ENCODE measurements at regions not wholly inside any gene's neighbourhood (a gene's known extent, or its start where the extent isn't known, plus 50 kb on each side); places are given as distances from the start of the nearest gene placed in this dataset.

DNA sequence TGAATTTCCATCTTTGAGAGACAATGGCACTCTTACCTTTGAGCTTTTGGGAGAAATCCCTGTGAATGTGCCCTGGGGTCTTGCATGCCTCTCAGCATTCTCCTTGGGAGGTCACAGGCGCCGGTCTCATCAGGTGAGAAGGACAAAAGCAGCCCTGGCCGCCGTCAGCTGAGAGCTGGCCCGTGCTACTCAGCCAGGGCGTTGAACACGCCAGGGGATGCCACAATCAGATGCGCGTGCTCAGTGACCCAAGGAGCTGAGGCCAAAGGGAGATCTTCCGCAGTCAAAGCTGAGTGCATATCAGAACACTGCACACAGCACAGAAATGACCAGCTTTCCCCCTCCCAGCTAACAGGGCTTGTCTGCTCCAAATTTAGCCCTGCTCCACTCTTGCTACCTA is 253.6 kb upstream of the NOX3 start:
- no peak for DNase-seq (ENCODE audit: low read depth in 1 of 2, low spot score in 1 of 2)
- no peak for TF ChIP-seq JUND (IDR thresholded peaks at IDR 0.05; ENCODE audit: low read depth)
- in situ Hi-C loops (cut with HindIII; ENCODE audit: low pct_unique_long_range_greater_than_20kb, low sequenced_read_pairs), result no loop called here

DNA sequence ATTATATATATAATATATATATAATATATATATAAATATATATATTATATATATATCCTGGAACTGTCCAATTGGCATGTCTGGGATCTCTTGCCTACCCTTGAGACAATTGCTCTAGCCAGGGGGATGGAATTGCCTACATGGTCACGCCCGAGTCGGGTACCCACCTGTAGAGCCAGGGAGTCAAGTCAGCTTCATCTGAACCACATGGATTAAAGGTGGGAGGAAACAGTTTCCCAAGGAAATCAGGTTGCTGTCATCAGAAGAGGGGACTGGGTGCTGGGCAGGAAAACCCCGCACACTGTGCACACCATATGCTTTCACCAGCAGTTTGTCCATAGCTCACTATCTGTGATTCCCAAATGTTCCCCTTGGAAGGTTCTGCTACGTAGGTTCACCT is 252.5 kb upstream of the NOX3 start:
- TF ChIP-seq JUND (IDR thresholded peaks at IDR 0.05; ENCODE audit: low read depth), result no peak
- no peak for DNase-seq (ENCODE audit: low read depth in 1 of 2, low spot score in 1 of 2)
- in situ Hi-C loops (cut with HindIII; ENCODE audit: low pct_unique_long_range_greater_than_20kb, low sequenced_read_pairs), result no loop called here

DNA sequence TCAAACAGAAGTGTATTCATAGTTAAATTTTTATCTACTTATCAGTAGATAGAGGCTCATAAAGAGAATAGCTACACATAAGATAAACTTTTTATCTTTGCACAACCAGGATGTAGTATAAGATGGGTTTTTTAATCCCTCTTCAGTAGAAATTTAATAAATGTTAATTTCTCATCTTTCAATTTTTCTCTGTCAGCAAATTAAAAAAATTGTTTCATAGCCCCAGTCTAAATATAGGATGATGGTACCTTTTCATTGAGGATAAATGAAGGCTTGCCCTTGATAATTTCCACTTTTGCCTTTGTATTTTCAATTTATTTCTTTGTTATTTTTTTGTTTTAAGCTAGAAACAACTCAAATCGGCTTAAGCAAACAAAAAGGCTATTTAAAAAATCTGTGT is 251.2 kb upstream of the NOX3 start:
- in situ Hi-C loops (cut with HindIII; ENCODE audit: low pct_unique_long_range_greater_than_20kb, low sequenced_read_pairs), result no loop called here

DNA sequence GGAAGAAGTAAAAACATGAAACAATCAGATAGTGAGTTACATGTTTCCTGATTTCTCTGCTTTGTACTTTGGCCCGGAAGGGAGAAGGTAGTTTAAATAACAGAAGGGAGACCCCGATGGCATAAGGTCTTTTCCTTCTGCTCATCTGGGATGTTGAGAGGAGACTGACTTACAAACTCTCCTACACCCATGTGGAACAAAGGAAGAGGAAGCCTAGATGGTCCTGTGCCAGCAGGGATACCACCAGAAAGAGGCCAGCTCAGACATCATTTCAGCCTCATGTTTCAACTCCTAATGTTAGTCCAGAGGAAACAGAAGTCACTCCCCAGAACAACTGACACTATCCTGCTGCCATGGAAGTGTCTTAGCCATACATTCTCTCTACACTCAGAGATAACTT is 250.7 kb upstream of the NOX3 start:
- no peak for DNase-seq (ENCODE audit: low read depth in 1 of 2, low spot score in 1 of 2)
- in situ Hi-C loops (cut with HindIII; ENCODE audit: low pct_unique_long_range_greater_than_20kb, low sequenced_read_pairs), result no loop called here

More for the DNA sequence above, 251.2 kb upstream of the NOX3 start:
- TF ChIP-seq JUND (IDR thresholded peaks at IDR 0.05; ENCODE audit: low read depth), result no peak
- DNase-seq (ENCODE audit: low read depth in 1 of 2, low spot score in 1 of 2), result no peak

DNA sequence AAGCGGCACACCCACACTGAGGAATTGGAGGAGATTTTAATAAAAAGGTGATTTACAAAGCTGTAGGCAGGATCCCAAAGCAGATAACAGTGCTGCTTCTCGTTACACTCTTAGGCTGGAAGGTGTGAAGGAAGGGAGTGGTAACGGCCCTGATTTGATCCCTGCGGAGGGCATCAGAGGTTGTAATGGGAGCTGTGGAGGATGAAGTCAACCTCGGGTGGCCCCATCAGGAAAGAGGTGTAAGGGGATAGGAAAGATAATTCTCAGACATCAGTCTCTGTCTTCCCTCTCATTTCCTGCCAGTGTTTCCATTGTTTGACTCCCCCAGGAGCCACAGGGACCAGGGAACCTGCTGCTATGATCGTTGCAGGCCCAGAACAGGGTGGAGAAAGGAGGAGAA is 245.7 kb upstream of the NOX3 start:
- no peak for TF ChIP-seq JUND (IDR thresholded peaks at IDR 0.05; ENCODE audit: low read depth)
- in situ Hi-C loops (cut with HindIII; ENCODE audit: low pct_unique_long_range_greater_than_20kb, low sequenced_read_pairs), result no loop called here
- no peak for DNase-seq (ENCODE audit: low read depth in 1 of 2, low spot score in 1 of 2)

More for the DNA sequence above, 250.7 kb upstream of the NOX3 start:
- TF ChIP-seq JUND (IDR thresholded peaks at IDR 0.05; ENCODE audit: low read depth), result no peak

DNA sequence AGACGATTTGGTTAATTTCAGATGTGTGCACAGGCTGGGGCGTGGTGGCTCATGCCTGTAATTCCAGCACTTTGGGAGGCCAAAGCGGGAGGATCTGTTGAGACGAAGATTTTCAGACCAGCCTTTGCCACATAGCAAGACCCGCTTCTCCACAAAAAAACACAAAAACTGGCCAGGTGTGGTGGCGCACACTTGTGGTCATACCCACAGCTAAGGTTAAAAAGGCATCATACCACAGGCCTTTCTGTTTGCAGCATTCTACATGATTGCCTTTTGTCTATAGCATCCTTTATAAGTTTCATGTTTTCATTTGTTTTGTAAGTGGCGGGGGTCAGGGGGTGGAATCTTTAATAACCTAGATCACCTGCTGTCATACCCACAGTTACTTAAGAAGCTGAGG is 239.9 kb upstream of the NOX3 start:
- no peak for DNase-seq (ENCODE audit: low read depth in 1 of 2, low spot score in 1 of 2)
- in situ Hi-C loops (cut with HindIII; ENCODE audit: low pct_unique_long_range_greater_than_20kb, low sequenced_read_pairs), result no loop called here
- TF ChIP-seq JUND (IDR thresholded peaks at IDR 0.05; ENCODE audit: low read depth), result no peak

DNA sequence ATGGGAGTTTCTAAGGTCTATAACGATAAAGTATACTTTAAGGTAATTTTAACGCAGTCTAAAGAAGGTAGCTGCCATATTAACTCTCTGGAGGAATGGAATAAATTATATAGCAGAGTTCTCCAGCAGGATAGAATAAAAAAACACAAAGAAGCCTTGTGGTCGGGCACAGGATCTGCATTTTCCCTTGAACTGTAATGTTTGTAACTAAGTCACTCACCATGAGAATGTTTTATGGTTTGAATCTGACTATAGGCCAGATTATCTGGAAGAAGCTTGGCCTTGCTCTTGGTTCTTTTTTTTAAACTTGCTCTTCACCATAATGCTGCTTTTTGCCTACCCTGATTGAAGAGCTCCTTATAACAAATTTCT is 238.8 kb upstream of the NOX3 start:
- DNase-seq (ENCODE audit: low read depth in 1 of 2, low spot score in 1 of 2), result no peak
- in situ Hi-C loops (cut with HindIII; ENCODE audit: low pct_unique_long_range_greater_than_20kb, low sequenced_read_pairs), result no loop called here

DNA sequence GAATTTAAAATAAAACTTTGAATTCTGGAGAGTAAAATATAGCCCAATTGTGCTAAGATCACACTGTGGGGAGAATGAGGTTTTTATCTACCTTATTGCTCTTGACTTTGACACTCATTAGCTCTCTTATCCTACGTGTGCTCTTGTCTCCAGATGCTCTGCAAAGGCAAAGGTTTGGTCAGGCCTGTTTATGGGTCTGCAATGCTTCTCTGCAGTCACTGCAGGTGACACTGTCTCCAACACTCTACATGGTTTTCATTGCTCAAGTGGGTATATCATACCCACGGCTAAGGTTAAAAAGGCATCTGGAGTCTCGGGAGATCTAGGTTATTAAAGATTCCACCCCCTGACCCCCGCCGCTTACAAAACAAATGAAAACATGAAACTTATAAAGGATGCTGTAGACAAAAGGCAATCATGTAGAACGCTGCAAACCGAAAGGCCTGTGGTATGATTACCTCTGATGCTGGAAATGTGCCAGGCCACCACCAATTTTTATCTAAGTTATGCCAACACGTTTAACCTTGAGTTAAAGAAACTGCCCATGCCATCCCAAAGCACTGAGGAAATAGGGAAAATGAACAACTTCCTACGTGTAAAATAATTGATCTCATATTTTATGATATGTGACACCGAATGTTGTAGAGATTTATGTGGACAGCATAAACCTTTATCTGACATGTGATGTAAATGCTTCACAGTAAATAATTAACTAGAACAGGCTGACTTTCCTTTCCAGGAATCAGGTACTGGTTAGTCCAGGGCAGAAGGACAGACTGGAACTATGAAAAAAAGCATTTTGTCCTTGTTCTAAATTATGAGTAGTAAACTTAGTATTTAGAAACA is 238.2 kb upstream of the NOX3 start:
- no peak for TF ChIP-seq JUND (IDR thresholded peaks at IDR 0.05; ENCODE audit: low read depth)
- no peak for DNase-seq (ENCODE audit: low read depth in 1 of 2, low spot score in 1 of 2)
- in situ Hi-C loops (cut with HindIII; ENCODE audit: low pct_unique_long_range_greater_than_20kb, low sequenced_read_pairs), result no loop called here

More for the DNA sequence above, 238.8 kb upstream of the NOX3 start:
- no peak for TF ChIP-seq JUND (IDR thresholded peaks at IDR 0.05; ENCODE audit: low read depth)

DNA sequence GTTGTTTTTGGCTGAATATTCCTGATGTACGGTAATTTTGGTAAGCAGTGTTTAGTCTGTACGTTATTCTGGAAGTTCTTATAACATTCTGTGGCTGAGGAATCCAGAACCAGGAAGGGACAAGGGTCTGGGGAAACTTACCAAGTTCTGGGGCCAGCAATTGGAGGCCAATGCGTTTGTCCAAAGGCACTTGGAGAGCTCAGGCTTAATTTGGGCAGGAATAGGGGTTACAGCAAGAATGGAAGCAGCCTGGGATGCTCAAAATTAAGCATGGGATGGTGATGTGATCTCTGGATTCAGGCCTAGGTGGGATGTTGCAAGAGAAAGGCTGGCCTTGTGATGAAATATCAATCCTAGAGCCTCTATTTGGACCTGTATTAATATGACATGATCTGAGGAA is 235.2 kb upstream of the NOX3 start:
- no peak for TF ChIP-seq JUND (IDR thresholded peaks at IDR 0.05; ENCODE audit: low read depth)
- no peak for DNase-seq (ENCODE audit: low read depth in 1 of 2, low spot score in 1 of 2)
- in situ Hi-C loops (cut with HindIII; ENCODE audit: low pct_unique_long_range_greater_than_20kb, low sequenced_read_pairs), result no loop called here

DNA sequence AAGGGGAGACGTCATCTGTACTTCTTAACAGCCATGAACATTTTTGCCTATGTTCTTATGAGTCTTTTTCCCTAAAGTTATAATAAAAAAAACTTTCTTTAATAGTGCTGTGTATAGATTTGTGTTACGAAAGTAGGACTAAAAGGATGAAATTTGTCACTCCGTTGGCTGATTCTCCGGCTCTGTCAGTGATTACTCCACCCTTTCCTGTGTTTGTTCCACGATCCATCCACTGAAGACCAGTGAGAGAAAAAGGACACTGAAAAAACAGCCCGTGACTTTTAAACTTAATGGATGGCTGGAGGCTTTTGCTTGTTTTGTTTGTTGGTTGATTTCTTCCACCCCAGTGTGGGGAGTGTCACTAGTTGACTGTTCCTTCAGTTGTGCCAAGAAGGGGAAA is 232.0 kb upstream of the NOX3 start:
- in situ Hi-C loops (cut with HindIII; ENCODE audit: low pct_unique_long_range_greater_than_20kb, low sequenced_read_pairs), result no loop called here
- no peak for TF ChIP-seq JUND (IDR thresholded peaks at IDR 0.05; ENCODE audit: low read depth)
- DNase-seq (ENCODE audit: low read depth in 1 of 2, low spot score in 1 of 2), result no peak

DNA sequence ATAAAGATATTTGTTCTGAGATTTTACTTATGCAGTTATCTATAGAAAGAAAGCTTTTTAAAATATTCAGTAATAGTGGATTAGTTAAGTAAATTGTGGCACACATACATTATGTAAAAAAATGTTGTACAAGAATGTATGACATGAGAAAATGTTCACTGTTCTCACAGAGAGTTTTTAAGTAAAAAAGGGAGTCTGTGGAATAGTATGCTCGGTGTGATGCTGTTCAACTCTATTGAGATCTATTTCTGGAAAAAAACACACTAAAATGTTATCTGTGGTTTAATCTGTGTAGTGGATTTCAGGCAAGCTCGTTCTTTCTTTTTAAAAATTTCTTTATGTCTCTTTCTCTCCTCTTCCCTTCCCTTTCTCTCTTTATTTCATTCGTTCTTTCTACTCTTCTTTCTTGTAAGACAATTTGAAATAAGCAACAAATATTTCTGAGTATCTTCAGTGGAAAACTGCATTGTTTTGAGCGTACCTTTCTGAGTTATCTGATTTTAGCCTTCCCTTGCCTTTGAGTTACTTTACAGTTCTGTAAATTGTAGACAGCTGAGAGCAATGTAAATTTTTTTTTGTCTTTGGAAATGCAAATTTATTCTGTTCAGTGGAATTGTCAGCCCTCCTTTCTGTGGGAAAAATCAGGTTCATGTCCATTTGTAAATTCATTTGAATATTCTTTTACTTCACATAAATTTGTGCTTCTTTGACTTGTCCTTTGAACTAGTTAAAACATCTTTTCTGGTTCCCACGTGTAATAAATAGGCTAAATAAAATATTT is 229.0 kb upstream of the NOX3 start:
- TF ChIP-seq JUND (IDR thresholded peaks at IDR 0.05; ENCODE audit: low read depth), result no peak
- DNase-seq (ENCODE audit: low read depth in 1 of 2, low spot score in 1 of 2), result no peak
- in situ Hi-C loops (cut with HindIII; ENCODE audit: low pct_unique_long_range_greater_than_20kb, low sequenced_read_pairs), result no loop called here

DNA sequence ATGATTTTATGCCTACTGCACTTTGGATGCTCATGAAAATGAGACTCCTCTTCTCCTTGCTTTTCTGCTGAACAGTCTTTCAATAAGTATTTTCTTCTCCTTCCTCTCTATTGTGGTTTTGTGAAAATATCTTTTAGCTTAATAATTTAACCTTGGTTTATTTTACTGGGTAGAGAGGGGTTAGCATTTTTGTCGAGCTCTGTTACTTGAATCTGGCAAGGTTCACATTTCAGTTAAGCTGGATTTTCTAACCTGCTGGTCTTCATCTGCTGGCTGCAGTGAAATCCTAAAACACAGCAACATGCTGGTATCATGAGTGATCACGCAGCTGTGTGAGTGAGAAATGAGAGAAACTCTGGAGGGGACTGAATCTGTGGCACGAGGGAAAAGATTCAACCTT is 222.7 kb upstream of the NOX3 start:
- no peak for TF ChIP-seq JUND (IDR thresholded peaks at IDR 0.05; ENCODE audit: low read depth)
- DNase-seq (ENCODE audit: low read depth in 1 of 2, low spot score in 1 of 2), result no peak
- in situ Hi-C loops (cut with HindIII; ENCODE audit: low pct_unique_long_range_greater_than_20kb, low sequenced_read_pairs), result no loop called here

DNA sequence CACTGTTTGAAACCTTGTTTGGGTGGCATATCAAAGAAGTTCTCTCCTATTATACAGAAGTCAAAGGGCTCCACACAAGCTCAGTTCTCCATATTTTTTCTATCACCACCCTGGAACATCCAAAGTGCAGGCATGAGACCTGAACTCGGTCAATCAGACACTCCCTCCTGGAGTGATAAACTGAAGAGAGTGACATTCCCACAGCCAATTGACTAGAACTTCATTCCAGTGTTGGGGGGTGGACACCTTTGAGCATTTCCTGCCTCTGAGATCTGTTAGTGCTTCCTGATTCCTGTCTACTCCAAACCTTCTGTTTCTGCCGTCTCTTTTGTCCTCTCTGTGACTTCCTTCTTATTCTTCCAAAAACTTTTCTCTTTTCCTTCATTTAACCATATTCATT is 220.7 kb upstream of the NOX3 start:
- no peak for DNase-seq (ENCODE audit: low read depth in 1 of 2, low spot score in 1 of 2)
- in situ Hi-C loops (cut with HindIII; ENCODE audit: low pct_unique_long_range_greater_than_20kb, low sequenced_read_pairs), result no loop called here
- TF ChIP-seq JUND (IDR thresholded peaks at IDR 0.05; ENCODE audit: low read depth), result no peak

Data from T47D (cell line).